ENCODE measurements at regions not wholly inside any gene's neighbourhood (a gene's known extent, or its start where the extent isn't known, plus 50 kb on each side); places are given as distances from the start of the nearest gene placed in this dataset.
"Not testable (repeated sequence)": the region's sequence is repeated elsewhere in the genome, so short reads cannot be mapped to it uniquely, and the experiment has no call there.

GRCh38 chr3:110391640-110392395 is 679.8 kb upstream of the NECTIN3 start:
- no peak for DNase-seq

- DNase-seq = no peak
These were observed 677.7 kb upstream of the NECTIN3 start for GRCh38 chr3:110393941-110394340.

GRCh38 chr3:110397115-110397514 is 674.5 kb upstream of the NECTIN3 start:
- peak; percentile 19 for DNase-seq

GRCh38 chr3:110400315-110400714 is 671.3 kb upstream of the NECTIN3 start:
- no peak for DNase-seq

GRCh38 chr3:110405830-110406585 is 665.6 kb upstream of the NECTIN3 start:
- no peak for DNase-seq

GRCh38 chr3:110413266-110413665 is 658.4 kb upstream of the NECTIN3 start:
- no peak for DNase-seq

- DNase-seq = no peak
These were observed 657.5 kb upstream of the NECTIN3 start for GRCh38 chr3:110413807-110414748.

- no peak for DNase-seq
These were observed 656.8 kb upstream of the NECTIN3 start for GRCh38 chr3:110414855-110415254.

GRCh38 chr3:110419096-110419495 is 652.5 kb upstream of the NECTIN3 start:
- DNase-seq = no peak

GRCh38 chr3:110419601-110420000 is 652.0 kb upstream of the NECTIN3 start:
- DNase-seq = no peak

- no peak for DNase-seq
These were observed 651.4 kb upstream of the NECTIN3 start for GRCh38 chr3:110420158-110420641.

GRCh38 chr3:110423276-110423675 is 648.3 kb upstream of the NECTIN3 start:
- DNase-seq = no peak

- no peak for DNase-seq
These were observed 641.5 kb upstream of the NECTIN3 start for GRCh38 chr3:110430146-110430545.

- no peak for DNase-seq
These were observed 635.4 kb upstream of the NECTIN3 start for GRCh38 chr3:110436209-110436608.

- not testable (repeated sequence) for DNase-seq
These were observed 631.5 kb upstream of the NECTIN3 start for GRCh38 chr3:110440066-110440653.

GRCh38 chr3:110454066-110454465 is 617.5 kb upstream of the NECTIN3 start:
- no peak for DNase-seq

- DNase-seq = no peak
These were observed 615.6 kb upstream of the NECTIN3 start for GRCh38 chr3:110456001-110456400.

GRCh38 chr3:110456438-110457138 is 615.0 kb upstream of the NECTIN3 start:
- DNase-seq = no peak

GRCh38 chr3:110457508-110457907 is 614.1 kb upstream of the NECTIN3 start:
- no peak for DNase-seq

- DNase-seq = no peak
These were observed 612.6 kb upstream of the NECTIN3 start for GRCh38 chr3:110459021-110459420.

- DNase-seq = no peak
These were observed 601.3 kb upstream of the NECTIN3 start for GRCh38 chr3:110470310-110470709.
